Tibial artery (tissue), 4 donors: ENCODE measurements at regions not wholly inside any gene's neighbourhood (a gene's known extent, or its start where the extent isn't known, plus 50 kb on each side); places are given as distances from the start of the nearest gene placed in this dataset.

Experiments
- DNase-seq, 2 donors: peaks; one replicate each; pipeline ENCODE4 v3.0.0-alpha.2; 2019
- H3K27ac ChIP-seq, 2 donors: fragments of 200-600 bp; sonication (generic) in 1 of 2; 1 replicate in 1 of 2; 2 replicates in 1 of 2; pipeline ENCODE4 v1.5.1; 2018 to 2019; ENCODE audit warnings: mild to moderate bottlenecking in 1 of 2
- H3K27me3 ChIP-seq, 2 donors: fragments of 200-600 bp; sonication (generic) in 1 of 2; one replicate each; pipeline versions ENCODE4 v1.5.1 to v1.6.0; 2016 to 2019
- H3K36me3 ChIP-seq, 3 donors: fragments of 200-600 bp; sonication (generic) in 2 of 3; one replicate each; pipeline ENCODE4 v1.5.1; 2016 to 2019; ENCODE audit warnings: mild to moderate bottlenecking in 2 of 3
- H3K4me1 ChIP-seq, 4 donors: fragments of 200-600 bp; sonication (generic) in 2 of 4; 1 replicate in 3 of 4; 2 replicates in 1 of 4; pipeline ENCODE4 v1.5.1; 2016 to 2019
- H3K4me3 ChIP-seq, 2 donors: fragments of 200-600 bp; sonication (generic) in 1 of 2; 1 replicate in 1 of 2; 2 replicates in 1 of 2; pipeline ENCODE4 v1.5.1; 2018 to 2019; ENCODE audit warnings: mild to moderate bottlenecking in 2 of 2
- H3K9me3 ChIP-seq, 3 donors: fragments of 200-600 bp; sonication (generic) in 1 of 3; one replicate each; pipeline ENCODE4 v1.5.1; 2016 to 2019
- CTCF ChIP-seq, 2 experiments: fragments of 200-600 bp in 1 of 2; fragments of 450-650 bp in 1 of 2; IDR thresholded peaks; one replicate each; pipeline ENCODE4 v1.5.1; 2017 to 2019; ENCODE audit warnings: antibody characterized with exemption in 2 of 2, mild to moderate bottlenecking in 1 of 2, moderate library complexity in 1 of 2
- intact Hi-C: fragments of 100-400 bp; cut with DNase I; formaldehyde crosslinking; loops from one replicate; pipeline ENCODE4 v1.15.0; 2023; ENCODE audit warnings: low total_unique reads

DNA sequence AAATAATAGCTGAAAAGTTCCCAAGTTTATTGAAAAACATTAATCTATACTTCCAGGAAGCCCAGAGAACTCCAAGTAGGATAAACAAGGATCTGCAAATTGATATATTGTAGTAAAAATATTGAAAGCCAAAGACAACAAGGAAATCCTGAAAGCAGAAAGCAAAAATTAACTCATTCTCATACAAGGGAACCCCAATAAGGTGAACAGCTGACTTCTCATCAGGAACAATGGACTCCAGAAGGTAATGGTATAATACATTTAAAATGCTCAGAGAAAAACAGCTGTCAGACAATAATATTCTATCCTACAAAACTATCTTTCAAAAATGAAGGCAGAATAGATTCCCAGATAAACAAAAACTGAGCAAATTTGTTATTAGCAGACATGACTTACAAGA lies 138.1 kb upstream of the BMP4 start:
- TF ChIP-seq CTCF (IDR thresholded peaks at IDR 0.05): no peak
- Histone ChIP-seq H3K27me3 (no peaks in the 10 kb centered on the region), H3K9me3 (peaks cover 0 to 14% (median 6%) of the 10 kb centered on the region in 3 donors), H3K4me1 (no peaks in the 10 kb centered on the region), H3K36me3 (no peaks in the 10 kb centered on the region), H3K27ac (no peak overlapping the region), H3K4me3 (no peak overlapping the region)
- DNase-seq: no peak
- intact Hi-C loops: no loop called here

GRCh38 chr14:54098536-54098935 lies 141.9 kb upstream of the BMP4 start:
- peaks cover 0 to 7% (median 2%) of the 10 kb centered on the region in 3 donors for H3K9me3 ChIP-seq
- no peaks in the 10 kb centered on the region for H3K27me3 ChIP-seq
- no peaks in the 10 kb centered on the region for H3K36me3 ChIP-seq
- no peak overlapping the region for H3K4me3 ChIP-seq
- TF ChIP-seq CTCF (IDR thresholded peaks at IDR 0.05): no peak
- intact Hi-C loops: no loop called here
- no peaks in the 10 kb centered on the region for H3K4me1 ChIP-seq
- no peak for DNase-seq
- no peak overlapping the region for H3K27ac ChIP-seq

DNA sequence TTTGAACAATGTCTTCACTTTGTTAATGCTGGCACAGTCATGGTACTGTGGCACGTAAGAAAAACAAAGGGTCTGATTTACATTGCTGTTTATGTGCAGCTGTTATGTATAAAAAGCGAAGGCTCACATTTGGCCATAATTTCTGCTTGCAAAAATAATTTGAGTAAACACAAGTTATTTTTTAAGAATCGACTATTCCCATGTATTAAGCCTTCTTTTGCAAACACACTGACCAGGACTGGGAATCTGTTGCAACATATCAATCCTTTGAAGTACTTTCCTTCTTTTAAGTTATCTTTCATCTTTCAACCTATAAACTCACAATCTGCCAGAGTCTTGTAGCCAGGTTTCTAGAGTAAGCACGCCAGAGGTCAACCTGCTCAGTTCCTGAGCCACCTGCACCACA lies 145.4 kb upstream of the BMP4 start:
- intact Hi-C loops: no loop called here
- no peak overlapping the region for H3K4me3 ChIP-seq
- H3K27ac ChIP-seq: no peak overlapping the region
- H3K27me3 ChIP-seq: no peaks in the 10 kb centered on the region
- no peaks in the 10 kb centered on the region for H3K9me3 ChIP-seq
- H3K36me3 ChIP-seq: no peaks in the 10 kb centered on the region
- TF ChIP-seq CTCF (IDR thresholded peaks at IDR 0.05): no peak
- peaks cover 0 to 27% (median 8%) of the 10 kb centered on the region in 4 donors for H3K4me1 ChIP-seq
- DNase-seq: no peak

DNA sequence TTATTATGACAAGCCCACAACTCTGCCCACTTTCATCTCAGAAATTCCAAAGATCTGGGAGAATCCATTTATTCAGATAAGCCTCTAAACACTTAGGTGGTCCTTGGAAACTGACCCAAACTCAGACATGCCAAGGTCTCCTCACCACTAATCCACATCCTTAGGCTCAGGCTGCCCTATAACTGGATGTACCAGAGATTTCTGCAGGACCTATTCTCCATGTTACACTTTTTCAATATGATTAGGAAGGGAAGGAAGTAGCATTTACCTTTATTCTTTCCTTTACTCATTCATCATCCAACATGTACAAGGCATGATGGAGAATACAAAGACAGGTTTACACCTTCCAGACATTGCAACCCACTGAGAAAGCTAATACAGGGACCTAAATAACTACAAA lies 145.9 kb upstream of the BMP4 start:
- H3K9me3 ChIP-seq: no peaks in the 10 kb centered on the region
- DNase-seq: no peak
- H3K27me3 ChIP-seq: no peaks in the 10 kb centered on the region
- no peak for TF ChIP-seq CTCF (IDR thresholded peaks at IDR 0.05)
- intact Hi-C loops: no loop called here
- H3K27ac ChIP-seq: no peak overlapping the region
- H3K4me1 ChIP-seq: peaks cover 0 to 32% (median 12%) of the 10 kb centered on the region in 4 donors
- no peak overlapping the region for H3K4me3 ChIP-seq
- no peaks in the 10 kb centered on the region for H3K36me3 ChIP-seq

DNA sequence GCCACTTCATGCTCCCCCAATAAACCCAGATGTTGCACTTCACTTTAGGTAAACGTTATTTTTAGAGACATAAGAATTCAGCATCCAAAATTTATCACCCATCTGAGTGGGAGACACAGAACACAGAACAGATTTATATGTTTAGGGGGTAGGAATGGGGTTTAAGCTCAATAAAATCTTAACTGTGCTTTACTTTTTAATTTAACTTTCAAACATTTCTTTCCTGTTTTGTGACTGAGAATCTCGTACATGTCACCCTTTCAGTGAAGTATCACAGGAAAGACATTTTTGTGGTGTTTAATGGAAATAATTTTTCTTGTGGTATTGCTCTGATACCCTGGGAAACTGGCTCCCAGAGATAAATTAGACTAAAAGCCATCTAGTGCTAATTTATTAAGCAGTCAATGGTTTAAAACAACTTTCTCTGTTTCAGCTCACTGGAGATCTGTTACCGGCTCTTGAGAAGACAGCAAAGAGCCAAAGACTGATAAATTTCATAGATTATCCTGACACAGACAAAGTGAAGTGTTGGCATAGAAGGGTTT lies 148.0 kb upstream of the BMP4 start:
- Histone ChIP-seq H3K9me3 (no peaks in the 10 kb centered on the region), H3K4me1 (peaks cover 0 to 54% (median 21%) of the 10 kb centered on the region in 4 donors), H3K27me3 (no peaks in the 10 kb centered on the region), H3K27ac (peak overlapping the region in 1 of 2 donors; percentile 28), H3K4me3 (no peak overlapping the region), H3K36me3 (no peaks in the 10 kb centered on the region)
- intact Hi-C loops: no loop called here
- TF ChIP-seq CTCF (IDR thresholded peaks at IDR 0.05): no peak
- no peak for DNase-seq

GRCh38 chr14:54105406-54105805 lies 148.8 kb upstream of the BMP4 start:
- no peak for TF ChIP-seq CTCF (IDR thresholded peaks at IDR 0.05)

More at GRCh38 chr14:54105406-54105805, 148.8 kb upstream of the BMP4 start:
- Histone ChIP-seq H3K27me3 (no peaks in the 10 kb centered on the region), H3K4me1 (peaks cover 0 to 54% (median 21%) of the 10 kb centered on the region in 4 donors), H3K36me3 (no peaks in the 10 kb centered on the region), H3K9me3 (no peaks in the 10 kb centered on the region), H3K27ac (peak overlapping the region in 1 of 2 donors; percentile 28), H3K4me3 (no peak overlapping the region)
- DNase-seq: no peak
- intact Hi-C loops: no loop called here
